MM.1S (cell line): ENCODE measurements at regions not wholly inside any gene's neighbourhood (a gene's known extent, or its start where the extent isn't known, plus 50 kb on each side); places are given as distances from the start of the nearest gene placed in this dataset.

Source experiments
- EZH2 ChIP-seq: fragments of 300-600 bp; sonication (generic); optimal IDR thresholded peaks from 2 replicates; pipeline ENCODE3; 2017; ENCODE audit warnings: low read depth, mild to moderate bottlenecking, antibody characterized with exemption, low read length, mixed read lengths
- TF ChIP-seq, protein P1 (sequence below): fragments of 300-600 bp; sonication (generic); IDR thresholded peaks from 2 replicates; pipeline ENCODE4 v1.5.1; 2016; ENCODE audit warnings: antibody characterized with exemption, low read length, mixed read lengths

DNA sequence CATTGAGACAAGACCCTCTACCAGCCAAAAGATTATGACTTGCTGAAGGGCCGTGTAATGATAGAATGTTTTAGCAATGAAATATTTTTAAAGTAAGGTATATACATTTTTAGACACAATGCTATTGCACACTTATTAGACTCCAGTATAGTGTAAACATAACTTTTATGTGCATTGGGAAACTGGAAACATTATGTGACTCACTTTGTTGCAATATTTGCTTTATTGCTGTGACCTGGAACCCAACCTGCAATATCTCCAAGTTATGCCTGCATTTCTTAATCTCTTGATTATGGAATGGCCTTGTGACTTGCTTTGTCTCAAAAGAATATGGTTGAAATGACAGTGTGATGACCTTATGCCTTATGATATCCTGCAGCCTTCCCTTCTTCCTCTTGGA, 502.0 kb downstream of the EPHA4 start:
- TF ChIP-seq, protein P1, sequence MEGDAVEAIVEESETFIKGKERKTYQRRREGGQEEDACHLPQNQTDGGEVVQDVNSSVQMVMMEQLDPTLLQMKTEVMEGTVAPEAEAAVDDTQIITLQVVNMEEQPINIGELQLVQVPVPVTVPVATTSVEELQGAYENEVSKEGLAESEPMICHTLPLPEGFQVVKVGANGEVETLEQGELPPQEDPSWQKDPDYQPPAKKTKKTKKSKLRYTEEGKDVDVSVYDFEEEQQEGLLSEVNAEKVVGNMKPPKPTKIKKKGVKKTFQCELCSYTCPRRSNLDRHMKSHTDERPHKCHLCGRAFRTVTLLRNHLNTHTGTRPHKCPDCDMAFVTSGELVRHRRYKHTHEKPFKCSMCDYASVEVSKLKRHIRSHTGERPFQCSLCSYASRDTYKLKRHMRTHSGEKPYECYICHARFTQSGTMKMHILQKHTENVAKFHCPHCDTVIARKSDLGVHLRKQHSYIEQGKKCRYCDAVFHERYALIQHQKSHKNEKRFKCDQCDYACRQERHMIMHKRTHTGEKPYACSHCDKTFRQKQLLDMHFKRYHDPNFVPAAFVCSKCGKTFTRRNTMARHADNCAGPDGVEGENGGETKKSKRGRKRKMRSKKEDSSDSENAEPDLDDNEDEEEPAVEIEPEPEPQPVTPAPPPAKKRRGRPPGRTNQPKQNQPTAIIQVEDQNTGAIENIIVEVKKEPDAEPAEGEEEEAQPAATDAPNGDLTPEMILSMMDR: no peak
- no peak for TF ChIP-seq EZH2
